CD4-positive, alpha-beta T cell (primary cell): ENCODE measurements at regions not wholly inside any gene's neighbourhood (a gene's known extent, or its start where the extent isn't known, plus 50 kb on each side); places are given as distances from the start of the nearest gene placed in this dataset.

Experiments
- ATAC-seq: fragments of 200-7000 bp; cut with Tn5 transposase; one replicate; pipeline ENCODE4 v1.10.0; 2022; ENCODE audit warnings: mild to moderate bottlenecking; ENCODE audit not compliant: poor library complexity
- CTCF ChIA-PET: fragments of 350-600 bp; sonication (Branson Sonifier 250); formaldehyde crosslinking; loops from one replicate; lab custom pipeline; 2021; ENCODE audit warnings: antibody characterized with exemption, inconsistent platforms; lab: Charles Lee
- POLR2A ChIA-PET: fragments of 350-600 bp; sonication (Branson Sonifier 250); formaldehyde crosslinking; loops from one replicate; lab custom pipeline; 2021; ENCODE audit warnings: antibody characterized with exemption, inconsistent platforms; lab: Charles Lee
- DNase-seq, 14 experiments: peaks; one replicate each; pipeline ENCODE4 v3.0.0-alpha.2; 2013 to 2020; ENCODE audit warnings: mixed read lengths in 2 of 14
- H3K27ac ChIP-seq, 2 donors: one replicate each; pipeline versions ENCODE4 v1.5.1 to v1.7.0; 2013; ENCODE audit warnings: low read length in 2 of 2, low read depth in 1 of 2, mild to moderate bottlenecking in 1 of 2
- H3K27me3 ChIP-seq, 2 experiments: 1 replicate in 1 of 2; 2 replicates in 1 of 2; pipeline versions ENCODE4 v1.6.1 to v1.7.0; 2013; ENCODE audit warnings: low read length in 2 of 2, control low read depth in 1 of 2, mild to moderate bottlenecking in 1 of 2, moderate library complexity in 1 of 2; ENCODE audit not compliant: insufficient read depth in 2 of 2, control insufficient read depth in 1 of 2
- H3K36me3 ChIP-seq: one replicate; pipeline ENCODE4 v1.6.1; 2013; ENCODE audit warnings: low read length, control low read depth; ENCODE audit not compliant: insufficient read depth
- H3K4me1 ChIP-seq: one replicate; pipeline ENCODE4 v1.6.1; 2013; ENCODE audit warnings: low read length, control low read depth; ENCODE audit not compliant: insufficient read depth
- H3K4me3 ChIP-seq: one replicate; pipeline ENCODE4 v1.5.1; 2013; ENCODE audit warnings: mild to moderate bottlenecking, low read length, moderate library complexity
- H3K9me3 ChIP-seq, 2 experiments: 1 replicate in 1 of 2; 2 replicates in 1 of 2; pipeline versions ENCODE4 v1.6.1 to v1.7.0; 2013; ENCODE audit warnings: low read length in 2 of 2, mild to moderate bottlenecking in 2 of 2, control low read depth in 1 of 2, moderate library complexity in 1 of 2; ENCODE audit not compliant: control insufficient read depth in 1 of 2, insufficient read depth in 1 of 2
- H3K27ac Mint-ChIP-seq: one replicate; pipeline ENCODE4 v1.8.0; 2020; ENCODE audit warnings: mixed read lengths
- H3K27me3 Mint-ChIP-seq: one replicate; pipeline ENCODE4 v1.8.0; 2021; ENCODE audit warnings: mixed read lengths
- H3K36me3 Mint-ChIP-seq: one replicate; pipeline ENCODE4 v1.8.0; 2021; ENCODE audit warnings: low read depth, mixed read lengths
- H3K4me1 Mint-ChIP-seq: one replicate; pipeline ENCODE4 v1.8.0; 2021; ENCODE audit warnings: low read depth, mixed read lengths
- H3K4me3 Mint-ChIP-seq: one replicate; pipeline ENCODE4 v1.8.0; 2020; ENCODE audit warnings: mild to moderate bottlenecking, mixed read lengths
- H3K9me3 Mint-ChIP-seq: one replicate; pipeline ENCODE4 v1.8.0; 2020; ENCODE audit warnings: mixed read lengths
- intact Hi-C, 2 experiments: fragments of 100-400 bp; cut with DNase I in 1 of 2; cut with micrococcal nuclease in 1 of 2; formaldehyde crosslinking; loops; one replicate each; pipeline versions ENCODE4 v1.15.1 to v1.9.0; 2023 to 2025; cut with DNase I, micrococcal nuclease
- TF ChIP-seq, protein P1 (sequence below): fragments of 200-600 bp; IDR thresholded peaks from one replicate; pipeline ENCODE4 v1.8.0; 2022; ENCODE audit warnings: antibody characterized with exemption, mild to moderate bottlenecking

DNA sequence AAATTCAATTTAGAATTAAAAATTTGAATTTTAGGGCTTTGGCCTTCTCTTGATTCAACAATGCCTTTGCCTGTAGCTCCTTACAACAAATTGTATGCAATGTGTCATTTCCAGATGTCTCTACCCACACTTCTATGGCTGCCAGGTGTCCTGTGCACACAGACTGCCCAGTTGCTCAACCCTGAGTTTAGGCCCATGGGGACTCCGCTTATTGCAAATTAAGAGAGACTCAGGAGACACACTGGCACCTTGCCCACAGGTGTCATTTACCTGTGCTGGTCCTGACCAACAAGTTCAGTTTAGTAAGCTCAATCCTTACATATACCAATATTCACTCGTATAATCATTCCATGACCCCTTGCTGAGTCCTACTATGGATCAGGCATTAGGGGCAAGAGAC is 236.1 kb downstream of the OMA1 start:
- Histone ChIP-seq H3K27ac (no peak overlapping the region), H3K36me3 (no peaks in the 10 kb centered on the region), H3K4me3 (no peak overlapping the region), H3K9me3 (no peaks in the 10 kb centered on the region), H3K27me3 (no peaks in the 10 kb centered on the region), H3K4me1 (no peaks in the 10 kb centered on the region)
- intact Hi-C loops: no loop called here
- Mint-ChIP-seq H3K27ac (no peak overlapping the region), H3K9me3 (no peaks in the 10 kb centered on the region), H3K36me3 (no peaks in the 10 kb centered on the region), H3K4me3 (no peak overlapping the region), H3K4me1 (no peaks in the 10 kb centered on the region), H3K27me3 (no peaks in the 10 kb centered on the region)
- DNase-seq (no peak), ATAC-seq (no peak)
- TF ChIP-seq, protein P1, sequence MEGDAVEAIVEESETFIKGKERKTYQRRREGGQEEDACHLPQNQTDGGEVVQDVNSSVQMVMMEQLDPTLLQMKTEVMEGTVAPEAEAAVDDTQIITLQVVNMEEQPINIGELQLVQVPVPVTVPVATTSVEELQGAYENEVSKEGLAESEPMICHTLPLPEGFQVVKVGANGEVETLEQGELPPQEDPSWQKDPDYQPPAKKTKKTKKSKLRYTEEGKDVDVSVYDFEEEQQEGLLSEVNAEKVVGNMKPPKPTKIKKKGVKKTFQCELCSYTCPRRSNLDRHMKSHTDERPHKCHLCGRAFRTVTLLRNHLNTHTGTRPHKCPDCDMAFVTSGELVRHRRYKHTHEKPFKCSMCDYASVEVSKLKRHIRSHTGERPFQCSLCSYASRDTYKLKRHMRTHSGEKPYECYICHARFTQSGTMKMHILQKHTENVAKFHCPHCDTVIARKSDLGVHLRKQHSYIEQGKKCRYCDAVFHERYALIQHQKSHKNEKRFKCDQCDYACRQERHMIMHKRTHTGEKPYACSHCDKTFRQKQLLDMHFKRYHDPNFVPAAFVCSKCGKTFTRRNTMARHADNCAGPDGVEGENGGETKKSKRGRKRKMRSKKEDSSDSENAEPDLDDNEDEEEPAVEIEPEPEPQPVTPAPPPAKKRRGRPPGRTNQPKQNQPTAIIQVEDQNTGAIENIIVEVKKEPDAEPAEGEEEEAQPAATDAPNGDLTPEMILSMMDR: no peak
- ChIA-PET POLR2A (no interaction called here), CTCF (no interaction called here)

DNA sequence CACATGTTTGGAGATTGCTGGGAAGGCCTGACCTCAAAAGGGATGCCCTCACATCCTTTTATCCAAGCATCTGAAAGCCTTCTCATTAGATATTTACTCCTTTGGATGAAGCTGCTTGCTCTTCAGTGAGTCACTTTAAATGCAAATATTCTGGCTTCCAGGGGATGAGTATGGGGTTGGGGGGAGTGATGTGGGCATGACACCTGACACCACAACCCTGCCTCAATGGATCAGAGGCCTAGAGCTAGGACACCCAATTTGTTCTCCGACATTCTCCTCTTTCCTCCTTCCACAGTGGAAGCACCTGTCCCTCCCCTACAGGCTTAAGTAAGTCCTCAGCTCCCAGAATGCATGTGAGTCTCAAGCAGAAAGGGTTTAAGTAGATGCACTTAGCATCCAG is 238.3 kb downstream of the OMA1 start:
- POLR2A ChIA-PET: no interaction called here
- CTCF ChIA-PET: no interaction called here
- Histone ChIP-seq H3K9me3 (no peaks in the 10 kb centered on the region), H3K27ac (no peak overlapping the region), H3K4me1 (no peaks in the 10 kb centered on the region), H3K4me3 (no peak overlapping the region), H3K36me3 (no peaks in the 10 kb centered on the region), H3K27me3 (no peaks in the 10 kb centered on the region)
- ATAC-seq (no peak), DNase-seq (no peak)
- TF ChIP-seq, protein P1: no peak
- intact Hi-C loops: no loop called here
- no peaks in the 10 kb centered on the region for H3K9me3 Mint-ChIP-seq
- no peak overlapping the region for H3K27ac Mint-ChIP-seq
- H3K27me3 Mint-ChIP-seq: no peaks in the 10 kb centered on the region
- no peaks in the 10 kb centered on the region for H3K36me3 Mint-ChIP-seq
- no peak overlapping the region for H3K4me3 Mint-ChIP-seq
- H3K4me1 Mint-ChIP-seq: no peaks in the 10 kb centered on the region

DNA sequence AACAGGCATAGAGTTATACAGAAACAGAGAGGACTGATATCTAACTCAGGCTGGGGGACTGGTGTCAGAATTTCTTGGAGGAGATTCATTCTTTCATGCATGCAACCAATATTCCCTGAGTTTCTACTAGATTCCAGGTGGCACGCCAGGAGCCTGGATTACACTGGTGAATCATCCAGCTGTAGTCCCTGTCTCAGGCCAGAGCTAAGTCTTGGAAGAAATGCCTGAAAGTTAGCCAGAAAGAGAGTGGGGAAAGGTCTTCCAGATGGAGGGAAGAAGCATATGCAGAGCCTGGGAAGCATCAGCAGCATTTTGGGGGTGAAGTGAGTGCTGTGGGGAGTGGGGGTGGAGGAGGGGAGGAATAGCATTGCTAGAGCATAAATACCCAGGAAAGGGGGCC is 239.1 kb downstream of the OMA1 start:
- no peak for DNase-seq
- H3K4me1 ChIP-seq: no peaks in the 10 kb centered on the region
- H3K27me3 ChIP-seq: no peaks in the 10 kb centered on the region
- no peak overlapping the region for H3K4me3 ChIP-seq
- no peaks in the 10 kb centered on the region for H3K9me3 ChIP-seq
- H3K36me3 ChIP-seq: no peaks in the 10 kb centered on the region
- Mint-ChIP-seq H3K9me3 (no peaks in the 10 kb centered on the region), H3K4me3 (no peak overlapping the region), H3K27me3 (no peaks in the 10 kb centered on the region), H3K4me1 (no peaks in the 10 kb centered on the region), H3K27ac (no peak overlapping the region), H3K36me3 (no peaks in the 10 kb centered on the region)
- intact Hi-C loops: no loop called here
- TF ChIP-seq, protein P1: no peak
- no peak overlapping the region for H3K27ac ChIP-seq
- ATAC-seq: no peak
- CTCF ChIA-PET: no interaction called here
- POLR2A ChIA-PET: no interaction called here
